Breast epithelium (tissue), 3 donors: ENCODE measurements at regions not wholly inside any gene's neighbourhood (a gene's known extent, or its start where the extent isn't known, plus 50 kb on each side); places are given as distances from the start of the nearest gene placed in this dataset.

Experiments used
- CTCF ChIP-seq, 3 donors: fragments of 450-650 bp; IDR thresholded peaks; one replicate each; pipeline ENCODE4 v1.5.1; 2016 to 2017; ENCODE audit warnings: antibody characterized with exemption in 3 of 3, mild to moderate bottlenecking in 3 of 3, moderate library complexity in 3 of 3
- POLR2A ChIP-seq: fragments of 450-650 bp; IDR thresholded peaks from one replicate; pipeline ENCODE4 v1.6.1; 2016; ENCODE audit warnings: antibody characterized with exemption, mild to moderate bottlenecking, moderate library complexity
- POLR2AphosphoS5 ChIP-seq, 3 donors: sonication (generic); formaldehyde crosslinking; IDR thresholded peaks; one replicate each; pipeline ENCODE4 v1.6.1; 2017; ENCODE audit warnings: antibody characterized with exemption in 3 of 3

DNA sequence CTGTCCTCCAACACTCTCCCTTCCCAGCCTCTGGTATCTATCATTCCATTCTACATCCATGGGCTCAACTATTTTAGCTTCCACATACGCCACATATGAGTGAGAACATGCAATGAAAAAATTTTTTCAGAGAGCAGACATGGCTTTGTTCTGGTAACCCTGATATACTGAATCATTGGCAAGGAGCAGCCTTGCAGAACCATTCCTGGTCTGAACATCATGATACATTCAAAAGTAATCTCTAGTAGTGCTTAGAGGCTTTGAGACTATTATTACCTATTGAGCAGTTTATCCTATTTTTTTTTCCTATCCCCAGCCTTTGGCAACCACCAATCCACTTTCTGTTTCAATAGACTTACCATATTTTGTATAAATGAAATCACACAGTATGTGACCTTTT, 393.1 kb upstream of the KCNH7 start:
- TF ChIP-seq CTCF (IDR thresholded peaks at IDR 0.05), result no peak
- no peak for TF ChIP-seq POLR2A
- TF ChIP-seq POLR2AphosphoS5 (IDR thresholded peaks at IDR 0.05), result no peak
